HG03095 (cell line): ENCODE measurements at regions not wholly inside any gene's neighbourhood (a gene's known extent, or its start where the extent isn't known, plus 50 kb on each side); places are given as distances from the start of the nearest gene placed in this dataset.
A peak's percentile ranks its signal among the peaks of the same experiment; 100 is the strongest.

Source experiments
- ATAC-seq: cut with Tn5 transposase; IDR thresholded peaks from one replicate; pipeline ENCODE4 v1.9.1; 2021; ENCODE audit warnings: moderate library complexity; ENCODE audit not compliant: unreplicated experiment

GRCh38 chr14:61110316-61111082 is 129.5 kb downstream of the SLC38A6 start:
- ATAC-seq, result no peak

GRCh38 chr14:61109288-61109687 is 128.2 kb downstream of the SLC38A6 start:
- ATAC-seq, result no peak

- ATAC-seq, result no peak
Observed at GRCh38 chr14:61108496-61109141, 127.6 kb downstream of the SLC38A6 start.

GRCh38 chr14:61107869-61108493 is 126.9 kb downstream of the SLC38A6 start:
- ATAC-seq, result no peak

GRCh38 chr14:61106959-61107641 is 126.1 kb downstream of the SLC38A6 start:
- no peak for ATAC-seq

DNA sequence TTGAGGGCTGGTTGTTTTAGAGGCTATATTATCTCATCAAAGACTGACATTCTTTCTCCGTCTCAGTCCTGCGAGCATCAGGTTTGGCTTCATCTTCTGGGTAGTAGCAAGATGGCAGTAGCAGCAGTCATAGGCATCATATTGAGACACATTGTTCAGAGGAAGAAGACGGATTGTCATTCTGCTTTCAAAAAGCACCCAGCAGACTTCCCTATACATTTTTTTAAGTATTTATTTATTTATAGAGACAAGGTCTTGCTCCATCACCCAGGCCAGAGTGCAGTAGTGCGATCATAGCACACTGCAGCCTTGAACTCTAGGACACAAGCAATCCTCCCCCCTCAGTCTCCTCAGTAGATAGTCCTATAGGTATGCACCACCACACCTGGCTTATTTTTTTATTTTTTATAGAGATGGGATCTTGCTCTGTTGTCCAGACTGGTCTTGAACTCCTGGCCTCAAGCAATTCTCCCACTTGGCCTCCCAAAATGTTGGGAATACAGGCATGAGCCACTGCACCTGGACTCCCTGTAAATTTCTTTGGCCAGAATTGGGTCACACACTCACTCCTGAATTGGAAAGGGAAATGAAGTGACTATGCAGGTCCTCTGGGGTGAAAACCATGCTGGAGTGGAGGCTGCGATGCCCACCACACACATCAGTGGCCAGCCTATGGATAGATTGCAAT is 125.4 kb downstream of the SLC38A6 start:
- no peak for ATAC-seq

DNA sequence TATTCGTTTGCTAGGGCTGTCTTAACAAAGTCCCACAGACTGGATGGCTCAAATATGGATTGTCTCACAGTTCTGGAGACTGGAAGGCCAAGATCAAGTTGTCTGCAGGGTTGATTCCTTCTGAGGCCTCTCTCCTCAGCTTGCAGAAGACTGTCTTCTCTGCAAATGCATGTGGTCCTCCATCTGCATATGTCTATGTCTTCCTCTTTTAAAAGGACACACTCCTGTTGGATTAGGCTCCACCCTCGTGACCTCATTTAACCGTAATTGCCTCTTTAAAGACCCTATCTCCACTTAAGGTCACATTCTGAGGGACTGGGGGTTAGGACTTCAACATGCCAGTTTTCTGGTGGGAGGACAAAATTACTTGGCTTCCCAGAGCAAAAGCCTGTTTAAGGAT is 123.3 kb downstream of the SLC38A6 start:
- peak; percentile 1 for ATAC-seq

- ATAC-seq, result peak; percentile 74
Observed at GRCh38 chr14:61103541-61104339, 122.7 kb downstream of the SLC38A6 start.

GRCh38 chr14:61102549-61103466 is 121.8 kb downstream of the SLC38A6 start:
- no peak for ATAC-seq
